ENCODE measurements at regions not wholly inside any gene's neighbourhood (a gene's known extent, or its start where the extent isn't known, plus 50 kb on each side); places are given as distances from the start of the nearest gene placed in this dataset.

- DNase-seq: no peak
Measured at GRCh38 chr10:29924436-29924835, 134.9 kb downstream of the JCAD start.

GRCh38 chr10:29923416-29923965 lies 135.9 kb downstream of the JCAD start:
- DNase-seq: no peak

DNA sequence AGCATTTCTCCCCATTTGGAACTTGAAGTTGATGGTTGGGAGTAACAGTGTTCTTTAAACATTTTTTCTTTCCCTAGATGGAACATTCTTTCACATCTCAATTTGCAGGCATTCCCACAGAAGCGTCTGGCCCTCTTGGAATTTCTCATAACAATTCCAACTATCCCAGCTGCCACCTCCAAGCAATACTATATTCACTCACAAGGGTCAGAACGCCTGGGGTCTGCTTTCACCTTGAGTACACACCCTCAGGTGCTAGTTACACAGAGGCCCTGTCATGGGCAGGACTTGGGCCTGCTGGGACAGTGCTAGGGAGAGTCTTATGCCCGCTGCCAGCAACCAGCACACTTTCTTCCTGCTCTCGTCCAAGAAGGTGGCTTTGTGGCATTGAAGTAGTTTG lies 136.5 kb downstream of the JCAD start:
- DNase-seq: no peak

DNA sequence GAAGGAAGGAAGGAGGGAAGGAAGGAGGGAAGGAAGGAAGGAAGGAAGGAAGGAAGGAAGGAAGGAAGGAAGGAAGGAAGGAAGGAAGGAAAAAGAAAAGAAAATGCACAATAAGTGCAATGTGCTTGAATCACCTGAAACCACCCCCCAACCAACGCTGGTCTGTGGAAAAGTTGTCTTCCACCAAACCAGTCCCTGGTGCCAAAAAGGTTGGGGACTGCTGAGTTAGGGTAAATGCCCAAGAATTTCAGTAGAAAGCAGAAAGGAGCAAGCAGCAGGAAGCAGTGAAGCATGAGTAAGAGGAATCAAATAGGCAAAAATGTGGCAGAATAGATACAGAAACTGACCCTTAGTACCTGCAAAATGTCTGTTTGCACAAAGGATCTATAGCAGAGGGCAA lies 137.2 kb downstream of the JCAD start:
- no peak for DNase-seq

DNA sequence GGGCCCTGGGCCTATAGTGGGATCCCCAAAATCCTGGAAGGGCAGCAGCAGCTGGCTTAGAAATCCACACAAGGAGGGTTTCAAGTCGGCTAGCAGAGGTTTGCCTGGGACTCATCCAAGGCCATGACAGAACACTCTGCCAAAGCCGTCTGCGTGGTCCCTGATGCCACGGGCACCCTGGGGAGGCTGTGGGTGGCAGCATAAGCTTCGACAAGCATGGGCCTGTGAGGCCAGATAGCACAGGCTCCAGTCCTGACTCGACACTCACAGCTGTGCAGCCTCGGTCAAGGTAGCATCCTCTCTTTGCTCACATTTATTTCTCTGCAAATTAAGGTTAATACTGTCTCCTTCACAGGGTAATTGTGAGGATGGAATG lies 138.3 kb downstream of the JCAD start:
- DNase-seq: no peak

DNA sequence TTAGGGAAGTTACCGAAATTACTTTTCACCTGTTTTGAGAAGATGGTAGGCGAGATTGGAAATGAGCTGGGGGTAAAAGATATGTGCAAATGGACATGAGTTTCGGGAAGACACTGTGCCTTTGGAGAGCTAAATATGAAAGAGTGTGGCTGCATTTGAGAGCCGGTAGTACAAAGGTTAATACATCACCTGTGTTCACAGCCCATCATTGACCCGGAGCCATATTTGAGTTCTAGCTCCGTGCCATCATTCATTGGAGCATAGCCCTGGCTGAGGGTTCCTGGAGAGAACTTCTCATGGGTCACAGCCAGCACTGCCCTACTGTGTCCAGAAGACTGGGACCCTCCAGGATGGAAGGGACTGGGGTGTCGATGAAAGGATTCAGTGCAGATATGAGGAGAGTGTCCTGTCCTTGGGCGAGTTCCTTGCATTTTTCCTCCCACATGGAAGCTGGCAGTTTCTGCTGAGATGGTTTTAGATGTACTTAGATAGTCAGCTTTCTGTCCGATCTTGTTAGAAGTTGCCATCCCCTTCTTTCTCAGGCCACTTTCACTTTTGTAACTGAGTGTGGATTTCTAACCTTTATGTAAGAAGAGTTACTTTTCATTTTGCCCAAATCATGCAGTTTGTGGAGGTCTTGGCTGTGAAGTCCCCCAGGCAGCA lies 138.8 kb downstream of the JCAD start:
- DNase-seq: no peak

DNA sequence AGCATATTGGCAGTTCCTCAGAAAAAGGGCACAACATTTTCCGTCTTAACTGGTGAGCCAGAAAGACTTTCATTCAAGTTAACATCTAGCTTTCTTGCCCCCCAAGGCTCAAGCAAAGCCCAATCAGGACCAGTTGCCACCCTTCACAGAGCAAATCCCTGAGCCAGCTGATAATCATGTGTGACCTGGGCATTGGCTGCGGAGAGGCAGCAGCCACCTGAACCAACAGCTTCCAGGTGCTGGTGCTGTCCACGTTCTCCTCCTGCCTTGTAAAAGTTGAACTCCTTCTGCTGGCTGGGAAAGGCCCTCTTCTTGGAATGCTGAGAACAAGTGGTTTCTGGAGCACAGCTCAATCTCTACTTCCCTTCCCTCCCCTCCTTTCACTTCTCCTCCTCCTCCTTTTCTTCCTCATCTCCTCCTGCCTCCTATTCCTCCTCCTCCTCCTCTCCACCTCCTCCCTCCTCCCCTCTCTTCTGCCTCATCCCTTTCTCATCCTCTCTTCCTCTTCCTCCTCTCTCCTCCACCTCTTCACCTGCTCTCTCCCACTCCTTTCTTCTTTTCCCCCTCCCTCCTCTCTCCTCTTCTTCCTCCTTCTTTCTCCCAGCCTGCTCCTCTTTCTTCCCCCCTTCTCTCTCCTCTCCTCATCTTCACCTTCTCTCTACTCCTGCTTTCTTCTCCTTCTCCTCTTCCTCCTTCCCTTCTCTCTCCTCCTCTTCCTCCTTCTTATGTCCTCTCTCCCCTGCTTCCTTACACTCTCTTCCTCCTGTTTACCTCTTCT lies 140.6 kb downstream of the JCAD start:
- no peak for DNase-seq

GRCh38 chr10:29917311-29917710 lies 142.1 kb downstream of the JCAD start:
- DNase-seq: no peak

- DNase-seq: no peak
Measured at GRCh38 chr10:29916669-29917068, 142.7 kb downstream of the JCAD start.

GRCh38 chr10:29914986-29915785 lies 144.2 kb downstream of the JCAD start:
- DNase-seq: no peak

DNA sequence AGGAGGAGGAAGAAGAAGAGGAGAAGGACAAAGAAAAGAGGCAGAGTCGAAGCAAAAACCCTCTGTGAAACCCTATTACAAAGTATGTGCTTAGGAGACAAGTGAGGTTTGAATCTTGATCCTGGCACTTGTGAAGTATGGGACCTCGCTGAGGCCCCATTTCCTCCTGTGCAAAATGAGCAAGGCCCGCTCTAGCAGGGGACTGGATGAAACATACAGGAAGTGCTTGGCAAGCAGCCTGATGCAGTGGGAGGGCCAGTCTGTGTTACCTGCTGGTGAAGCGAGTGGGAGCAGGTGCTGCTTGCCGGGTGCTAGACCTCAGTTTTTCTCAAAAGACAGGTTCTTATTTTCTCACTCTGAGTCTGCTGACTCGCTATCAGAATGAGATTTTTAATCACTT lies 150.4 kb downstream of the JCAD start:
- DNase-seq: no peak

GRCh38 chr10:29900865-29901264 lies 158.5 kb downstream of the JCAD start:
- no peak for DNase-seq

- DNase-seq: no peak
Measured at GRCh38 chr10:29897999-29898716, 161.2 kb downstream of the JCAD start.

GRCh38 chr10:29897430-29897829 lies 162.0 kb downstream of the JCAD start:
- DNase-seq: no peak

DNA sequence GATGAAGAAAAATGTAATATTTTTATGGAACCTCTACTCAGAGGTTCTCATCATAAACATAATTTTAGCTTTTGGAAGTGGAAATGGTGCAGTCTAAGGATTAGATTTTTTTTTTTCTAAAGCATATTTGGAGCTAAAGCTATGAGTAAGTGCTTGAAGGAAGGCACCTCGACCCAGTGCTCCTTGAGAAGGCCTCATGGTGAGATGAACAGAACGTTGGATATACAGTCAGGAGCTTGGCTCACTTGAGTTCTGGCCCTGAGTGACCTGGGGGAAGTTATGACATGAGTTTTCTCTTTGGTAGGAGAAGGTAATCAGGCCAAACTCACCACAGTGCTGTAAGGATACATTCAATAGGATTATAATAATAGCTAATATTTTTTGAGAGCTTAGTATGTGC lies 163.3 kb downstream of the JCAD start:
- no peak for DNase-seq

DNA sequence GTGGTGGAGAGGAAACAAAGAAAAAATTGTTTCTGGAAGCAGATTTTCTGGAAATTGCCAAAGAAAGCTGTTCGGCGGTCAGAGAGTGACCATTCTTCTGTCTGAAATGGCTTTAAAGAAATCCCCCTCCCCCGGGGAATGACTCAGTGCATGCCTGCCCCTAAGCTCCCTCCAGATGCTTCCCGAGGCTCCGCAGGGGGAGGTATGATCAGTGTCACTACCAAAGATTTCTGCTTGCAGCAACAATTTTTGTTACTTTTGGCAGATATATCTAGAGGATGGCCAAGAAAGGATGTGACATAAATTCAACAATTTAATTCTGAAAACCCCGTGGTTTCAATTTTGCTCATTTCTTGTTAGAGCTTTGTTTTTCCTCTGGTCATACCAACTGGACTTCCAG lies 163.9 kb downstream of the JCAD start:
- DNase-seq: peak; percentile 84

DNA sequence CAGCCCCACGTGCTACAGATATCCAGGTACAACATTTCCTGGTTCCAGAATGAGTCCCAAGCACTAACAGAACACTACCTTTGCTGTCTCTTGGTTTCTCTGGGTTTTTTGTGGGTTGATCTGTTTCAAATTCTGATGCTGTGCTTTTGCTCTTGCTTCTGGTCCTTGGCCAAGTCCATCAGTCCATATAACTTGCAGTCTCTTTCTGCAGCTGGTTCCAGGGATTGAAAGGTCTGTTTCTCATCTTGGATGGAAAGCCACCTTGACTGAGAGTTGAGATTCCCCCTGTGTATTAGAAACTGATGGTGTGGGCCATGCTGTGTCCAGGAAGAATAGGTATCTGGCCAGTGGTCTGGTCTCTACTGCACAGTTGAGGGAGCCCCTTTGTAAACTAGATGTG lies 171.1 kb downstream of the JCAD start:
- DNase-seq: no peak

DNA sequence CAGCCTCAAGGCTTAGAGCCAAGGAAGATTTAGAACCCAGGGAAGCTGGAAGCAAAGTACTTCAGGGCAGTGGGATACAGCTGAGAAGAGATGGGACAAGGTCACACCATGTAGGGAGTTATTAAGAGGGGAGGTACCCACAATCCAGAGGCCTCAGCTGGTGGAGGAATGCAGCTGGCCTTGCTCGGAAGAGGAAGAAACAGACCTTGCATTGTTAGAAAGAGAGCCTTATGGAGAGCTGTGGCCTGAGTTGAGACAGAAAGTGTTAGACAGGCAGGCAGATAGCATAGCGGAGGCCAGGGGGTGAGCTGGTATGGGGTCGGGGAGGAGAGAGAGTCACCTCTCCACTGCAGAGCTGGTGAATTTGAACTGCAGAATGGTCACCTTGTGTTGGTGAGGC lies 173.1 kb downstream of the JCAD start:
- DNase-seq: no peak

- DNase-seq: no peak
Measured at GRCh38 chr10:29883231-29883630, 176.2 kb downstream of the JCAD start.

DNA sequence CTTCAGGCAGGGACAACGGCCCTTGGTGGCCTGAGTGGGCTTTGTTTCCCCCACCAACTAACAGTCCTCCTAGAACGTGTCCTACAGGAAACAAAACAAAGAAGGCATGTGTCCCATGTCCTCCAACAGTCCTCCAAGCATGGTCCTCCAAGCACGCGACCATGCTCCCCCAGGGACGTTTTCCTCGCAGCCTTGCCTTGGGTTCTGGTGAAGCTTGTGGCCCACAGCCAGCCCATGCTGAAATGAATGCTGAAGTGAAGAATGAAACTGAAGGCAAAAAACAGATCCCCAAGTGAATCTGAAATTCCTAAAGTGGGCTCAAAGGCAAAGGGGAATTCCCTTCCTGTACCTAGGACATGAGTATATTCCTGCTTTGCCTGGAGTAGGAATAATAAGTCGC lies 176.6 kb downstream of the JCAD start:
- no peak for DNase-seq

GRCh38 chr10:29881811-29882210 lies 177.6 kb downstream of the JCAD start:
- no peak for DNase-seq

DNA sequence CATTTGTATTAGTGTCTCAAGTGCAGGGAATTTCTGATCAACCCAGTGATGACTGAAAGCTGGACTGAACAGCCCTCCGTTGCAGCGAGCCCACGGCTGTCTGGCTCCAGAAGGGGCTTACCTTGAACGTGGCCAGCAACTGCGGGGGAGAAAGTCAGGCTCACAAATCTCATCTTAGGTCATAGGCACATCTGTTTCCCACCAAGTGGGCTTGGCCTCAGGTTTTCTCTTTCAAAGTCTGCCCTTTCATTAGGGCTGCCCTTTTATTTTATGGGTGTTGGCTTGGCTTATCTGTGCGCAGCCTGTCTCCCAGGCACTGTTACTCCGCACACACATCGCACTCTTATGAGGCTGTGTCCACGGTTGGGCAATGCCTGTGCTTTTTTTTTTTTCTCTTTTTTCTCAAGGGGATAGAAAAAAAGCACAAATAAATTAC lies 178.0 kb downstream of the JCAD start:
- peak; percentile 46 for DNase-seq

- no peak for DNase-seq
Measured at GRCh38 chr10:29880856-29881255, 178.5 kb downstream of the JCAD start.

All from left hindlimb (tissue), 1 donor.